ENCODE measurements at regions not wholly inside any gene's neighbourhood (a gene's known extent, or its start where the extent isn't known, plus 50 kb on each side); places are given as distances from the start of the nearest gene placed in this dataset.

DNA sequence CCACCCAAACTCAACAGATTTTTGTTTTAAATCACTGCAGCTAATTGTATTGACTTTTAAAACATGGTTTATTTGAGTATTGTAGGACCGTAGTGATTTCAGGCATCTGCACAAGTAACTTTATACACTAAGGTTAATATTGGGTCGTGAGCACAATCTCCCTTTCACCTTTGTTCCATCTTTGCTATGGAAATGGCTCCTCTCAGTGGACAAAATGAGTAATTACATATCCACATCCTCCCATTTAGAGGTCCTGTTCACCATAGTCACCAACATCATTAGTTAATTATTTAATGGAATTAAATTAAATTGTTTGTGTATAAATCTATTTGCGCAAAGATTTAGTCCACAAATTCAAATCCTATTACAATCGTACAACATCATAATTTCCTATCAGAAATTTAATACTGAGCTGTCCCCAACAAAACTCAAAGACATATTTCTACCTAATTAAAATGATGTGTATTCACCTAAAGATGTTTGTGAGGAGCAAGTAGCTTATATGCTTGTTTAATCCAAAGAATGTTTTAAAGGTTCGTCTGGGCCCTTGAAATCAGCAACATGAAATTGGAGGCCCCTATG lies 173.0 kb upstream of the DAPK1 start:
- no peak overlapping the region for H2BK5ac ChIP-seq (ENCODE audit: insufficient read length, low read length)
- no peak overlapping the region for H3K27ac ChIP-seq (ENCODE audit: insufficient read length, low read depth, low read length)
- no peak overlapping the region for H2AK5ac ChIP-seq (ENCODE audit: insufficient read length, low read length)
- H2AFZ ChIP-seq (ENCODE audit: low read length): no peak overlapping the region
- Mint-ChIP-seq H3K36me3 (ENCODE audit: insufficient read depth in 1 of 3, low read depth in 3 of 3) (peaks cover 0 to 4% (median 2%) of the 10 kb centered on the region in 3 experiments; a peak in 2 of 7 replicates), H3K4me1 (peaks cover 0 to 4% of the 10 kb centered on the region in 2 experiments; a peak in 2 of 4 replicates), H3K27ac (no peak overlapping the region), H3K4me3 (no peak overlapping the region), H3K9me3 (peaks cover 2 to 8% of the 10 kb centered on the region in 2 experiments; a peak in 4 of 5 replicates), H3K27me3 (ENCODE audit: low read depth) (peaks cover 4% of the 10 kb centered on the region)
- no peaks in the 10 kb centered on the region for H3K4me1 ChIP-seq (ENCODE audit: insufficient read depth, low read length)
- H4K5ac ChIP-seq (ENCODE audit: insufficient read length, low read depth, low read length): no peak overlapping the region
- H3K4ac ChIP-seq (ENCODE audit: low read depth, low read length): no peak overlapping the region
- no peaks in the 10 kb centered on the region for H3K23me2 ChIP-seq (ENCODE audit: insufficient read length, low read depth, low read length, poor library complexity, severe bottlenecking)
- H2BK20ac ChIP-seq (ENCODE audit: low read depth, low read length, poor library complexity, severe bottlenecking): no peak overlapping the region
- no peak overlapping the region for H3T11ph ChIP-seq (ENCODE audit: low read length)
- H2BK15ac ChIP-seq (ENCODE audit: low read depth, low read length): no peak overlapping the region
- H4K20me1 ChIP-seq (ENCODE audit: control insufficient read depth, insufficient read depth, insufficient read length): no peaks in the 10 kb centered on the region
- H3K18ac ChIP-seq (ENCODE audit: insufficient read length, low read depth, low read length): no peak overlapping the region
- no peak overlapping the region for H3K14ac ChIP-seq (ENCODE audit: insufficient read depth, low read length)
- no CpG with 5 or more reads among the region's 5 CpGs for WGBS (ENCODE audit: extremely low coverage, insufficient read length, low lambda C conversion rate)
- no peaks in the 10 kb centered on the region for H3K27me3 ChIP-seq (ENCODE audit: insufficient read depth, low read length)
- no peak overlapping the region for H3K9ac ChIP-seq (ENCODE audit: extremely low read depth, insufficient read length, low read length)
- H3K79me2 ChIP-seq (ENCODE audit: insufficient read depth, low read length): no peaks in the 10 kb centered on the region
- no peak overlapping the region for H4K8ac ChIP-seq (replicated peaks; ENCODE audit: insufficient read length, low read depth, low read length)
- H3K23ac ChIP-seq (ENCODE audit: insufficient read length, low read depth, low read length): no peak overlapping the region
- H3K56ac ChIP-seq (ENCODE audit: insufficient read length, low read depth, low read length): no peak overlapping the region
- DNase-seq: no peak
- H2BK12ac ChIP-seq (ENCODE audit: insufficient read length, low read depth, low read length): no peak overlapping the region
- no peaks in the 10 kb centered on the region for H3K79me1 ChIP-seq (ENCODE audit: insufficient read depth, low read depth, low read length, poor library complexity, severe bottlenecking)
- H4K91ac ChIP-seq (ENCODE audit: insufficient read length, low read depth, low read length): no peak overlapping the region
- H3K4me2 ChIP-seq (ENCODE audit: insufficient read depth, insufficient read length, low read length): no peak overlapping the region
- no peaks in the 10 kb centered on the region for H3K9me3 ChIP-seq (ENCODE audit: control insufficient read depth, low read depth, low read length)
- TF ChIP-seq, protein P1, sequence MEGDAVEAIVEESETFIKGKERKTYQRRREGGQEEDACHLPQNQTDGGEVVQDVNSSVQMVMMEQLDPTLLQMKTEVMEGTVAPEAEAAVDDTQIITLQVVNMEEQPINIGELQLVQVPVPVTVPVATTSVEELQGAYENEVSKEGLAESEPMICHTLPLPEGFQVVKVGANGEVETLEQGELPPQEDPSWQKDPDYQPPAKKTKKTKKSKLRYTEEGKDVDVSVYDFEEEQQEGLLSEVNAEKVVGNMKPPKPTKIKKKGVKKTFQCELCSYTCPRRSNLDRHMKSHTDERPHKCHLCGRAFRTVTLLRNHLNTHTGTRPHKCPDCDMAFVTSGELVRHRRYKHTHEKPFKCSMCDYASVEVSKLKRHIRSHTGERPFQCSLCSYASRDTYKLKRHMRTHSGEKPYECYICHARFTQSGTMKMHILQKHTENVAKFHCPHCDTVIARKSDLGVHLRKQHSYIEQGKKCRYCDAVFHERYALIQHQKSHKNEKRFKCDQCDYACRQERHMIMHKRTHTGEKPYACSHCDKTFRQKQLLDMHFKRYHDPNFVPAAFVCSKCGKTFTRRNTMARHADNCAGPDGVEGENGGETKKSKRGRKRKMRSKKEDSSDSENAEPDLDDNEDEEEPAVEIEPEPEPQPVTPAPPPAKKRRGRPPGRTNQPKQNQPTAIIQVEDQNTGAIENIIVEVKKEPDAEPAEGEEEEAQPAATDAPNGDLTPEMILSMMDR (conservative IDR thresholded peaks at IDR 0.05): peak; percentile 92
- no peak overlapping the region for H2BK120ac ChIP-seq (ENCODE audit: low read depth, low read length, poor library complexity, severe bottlenecking)
